Trophoblast cell (in vitro differentiated cells and primary cell): ENCODE measurements at regions not wholly inside any gene's neighbourhood (a gene's known extent, or its start where the extent isn't known, plus 50 kb on each side); places are given as distances from the start of the nearest gene placed in this dataset.

Experiments used
- DNase-seq, 2 donors: peaks; one replicate each; pipeline ENCODE4 v3.0.0-alpha.2; 2016
- H2AFZ ChIP-seq: 2 replicates; pipeline ENCODE4 v1.6.1; 2013; ENCODE audit warnings: low read length, moderate library complexity, mild to moderate bottlenecking; ENCODE audit not compliant: insufficient read depth, poor library complexity
- H2AK5ac ChIP-seq: 2 replicates; pipeline ENCODE4 v1.6.1; 2013; ENCODE audit warnings: mild to moderate bottlenecking, low read length
- H2BK120ac ChIP-seq: 2 replicates; pipeline ENCODE4 v1.6.1; 2013; ENCODE audit warnings: low read length, mild to moderate bottlenecking, moderate library complexity; ENCODE audit not compliant: insufficient read depth, poor library complexity
- H2BK12ac ChIP-seq: 2 replicates; pipeline ENCODE4 v1.6.1; 2013; ENCODE audit warnings: mild to moderate bottlenecking, low read length, moderate library complexity
- H2BK5ac ChIP-seq: 2 replicates; pipeline ENCODE4 v1.6.1; 2013; ENCODE audit warnings: low read length, low read depth, moderate library complexity, mild to moderate bottlenecking; ENCODE audit not compliant: poor library complexity
- H3K14ac ChIP-seq: 2 replicates; pipeline ENCODE4 v1.6.1; 2013; ENCODE audit warnings: mild to moderate bottlenecking, low read length
- H3K18ac ChIP-seq: 2 replicates; pipeline ENCODE4 v1.6.1; 2013; ENCODE audit warnings: mild to moderate bottlenecking, low read length
- H3K23ac ChIP-seq: 2 replicates; pipeline ENCODE4 v1.6.1; 2013; ENCODE audit warnings: low read length
- H3K27ac ChIP-seq: 2 replicates; pipeline ENCODE4 v1.5.1; 2013; ENCODE audit warnings: low read depth, mild to moderate bottlenecking, inconsistent platforms, low read length, moderate library complexity
- H3K27me3 ChIP-seq: 2 replicates; pipeline ENCODE4 v1.6.1; 2013; ENCODE audit warnings: inconsistent platforms, mild to moderate bottlenecking, low read length, moderate library complexity; ENCODE audit not compliant: insufficient read depth
- H3K36me3 ChIP-seq, 2 experiments: 1 replicate in 1 of 2; 2 replicates in 1 of 2; pipeline ENCODE4 v1.6.1; 2013; ENCODE audit warnings: low read length in 2 of 2, mild to moderate bottlenecking in 2 of 2, moderate library complexity in 1 of 2; ENCODE audit not compliant: insufficient read depth in 2 of 2, control insufficient read depth in 1 of 2
- H3K4ac ChIP-seq: 2 replicates; pipeline ENCODE4 v1.6.1; 2013; ENCODE audit warnings: low read depth, mild to moderate bottlenecking, low read length, moderate library complexity
- H3K4me1 ChIP-seq, 2 experiments: 1 replicate in 1 of 2; 2 replicates in 1 of 2; pipeline ENCODE4 v1.6.1; 2013; ENCODE audit warnings: low read length in 2 of 2, mild to moderate bottlenecking in 2 of 2, moderate library complexity in 1 of 2; ENCODE audit not compliant: insufficient read depth in 2 of 2, control insufficient read depth in 1 of 2
- H3K4me2 ChIP-seq: 2 replicates; pipeline ENCODE4 v1.6.1; 2013; ENCODE audit warnings: inconsistent platforms, mild to moderate bottlenecking, low read length, moderate library complexity
- H3K4me3 ChIP-seq: 2 replicates; pipeline ENCODE4 v1.5.1; 2013; ENCODE audit warnings: mild to moderate bottlenecking, low read depth, low read length, inconsistent platforms
- H3K79me1 ChIP-seq: one replicate; pipeline ENCODE4 v1.6.1; 2013; ENCODE audit warnings: low read length
- H3K79me2 ChIP-seq: 2 replicates; pipeline ENCODE4 v1.6.1; 2013; ENCODE audit warnings: low read length, mild to moderate bottlenecking; ENCODE audit not compliant: control insufficient read depth, insufficient read depth, poor library complexity
- H3K9ac ChIP-seq: 2 replicates; pipeline ENCODE4 v1.6.1; 2013; ENCODE audit warnings: mild to moderate bottlenecking, low read length
- H3K9me3 ChIP-seq: 2 replicates; pipeline ENCODE4 v1.6.1; 2013; ENCODE audit warnings: low read depth, mild to moderate bottlenecking, control low read depth, inconsistent platforms, low read length; ENCODE audit not compliant: insufficient read depth
- H4K12ac ChIP-seq: 2 replicates; pipeline ENCODE4 v1.6.1; 2013; ENCODE audit warnings: low read depth, mild to moderate bottlenecking, low read length, moderate library complexity
- H4K8ac ChIP-seq: 2 replicates; pipeline ENCODE4 v1.6.1; 2013; ENCODE audit warnings: low read depth, mild to moderate bottlenecking, low read length, moderate library complexity
- H4K91ac ChIP-seq: one replicate; pipeline ENCODE4 v1.6.1; 2013; ENCODE audit warnings: low read depth, mild to moderate bottlenecking, low read length, moderate library complexity
- WGBS: extraction: QIAGEN DNeasy Blood & Tissue Kit; methylation state at CpG from one replicate; pipeline ENCODE4 v1.1.7; 2013; ENCODE audit warnings: missing lambda C conversion rate; ENCODE audit not compliant: insufficient read length, insufficient coverage; ENCODE audit errors: extremely low coverage; 5-methylcytosine and 5-hydroxymethylcytosine counted together

GRCh38 chr3:176683382-176683781, 513.9 kb downstream of the TBL1XR1 start:
- Histone ChIP-seq H4K12ac (no peak overlapping the region), H3K4me3 (no peak overlapping the region), H3K79me1 (no peaks in the 10 kb centered on the region), H2BK120ac (no peak overlapping the region), H3K27me3 (no peaks in the 10 kb centered on the region), H3K14ac (no peak overlapping the region), H3K9ac (no peak overlapping the region), H3K9me3 (no peaks in the 10 kb centered on the region), H4K8ac (no peak overlapping the region), H3K27ac (no peak overlapping the region), H4K91ac (no peak overlapping the region), H3K4ac (no peak overlapping the region), H2AK5ac (no peak overlapping the region), H3K23ac (no peak overlapping the region), H3K4me2 (no peak overlapping the region), H3K36me3 (no peaks in the 10 kb centered on the region), H2BK12ac (no peak overlapping the region), H2BK5ac (no peak overlapping the region), H3K18ac (no peak overlapping the region), H2AFZ (no peak overlapping the region), H3K4me1 (no peaks in the 10 kb centered on the region), H3K79me2 (no peaks in the 10 kb centered on the region)
- no CpG with 5 or more reads among the region's 2 CpGs for WGBS
- DNase-seq, result no peak

GRCh38 chr3:176663837-176664831, 533.1 kb downstream of the TBL1XR1 start:
- Histone ChIP-seq H3K4me2 (no peak overlapping the region), H3K4me3 (no peak overlapping the region), H3K4me1 (no peaks in the 10 kb centered on the region), H3K18ac (no peak overlapping the region), H2BK12ac (no peak overlapping the region), H2BK120ac (no peak overlapping the region), H3K36me3 (no peaks in the 10 kb centered on the region), H2BK5ac (no peak overlapping the region), H3K4ac (no peak overlapping the region), H3K14ac (no peak overlapping the region), H4K12ac (no peak overlapping the region), H3K23ac (no peak overlapping the region), H3K79me2 (no peaks in the 10 kb centered on the region), H3K27me3 (no peaks in the 10 kb centered on the region), H4K91ac (no peak overlapping the region), H3K27ac (no peak overlapping the region), H2AK5ac (no peak overlapping the region), H3K9me3 (no peaks in the 10 kb centered on the region), H4K8ac (no peak overlapping the region), H2AFZ (no peak overlapping the region), H3K79me1 (no peaks in the 10 kb centered on the region), H3K9ac (no peak overlapping the region)
- peak in 1 of 2 donors; percentile 68 for DNase-seq
- WGBS, result no CpG with 5 or more reads among the region's 8 CpGs

- no peak overlapping the region for H3K27ac ChIP-seq
- no CpG with 5 or more reads among the region's 1 CpG for WGBS
- no peaks in the 10 kb centered on the region for H3K36me3 ChIP-seq
- H3K9me3 ChIP-seq, result no peaks in the 10 kb centered on the region
- DNase-seq, result no peak
- no peak overlapping the region for H2AK5ac ChIP-seq
- H2BK120ac ChIP-seq, result no peak overlapping the region
- H3K9ac ChIP-seq, result no peak overlapping the region
- no peak overlapping the region for H4K8ac ChIP-seq
- no peak overlapping the region for H3K4me2 ChIP-seq
- H3K18ac ChIP-seq, result no peak overlapping the region
- H3K4me1 ChIP-seq, result no peaks in the 10 kb centered on the region
- no peak overlapping the region for H3K4me3 ChIP-seq
- no peaks in the 10 kb centered on the region for H3K79me2 ChIP-seq
- no peak overlapping the region for H2BK5ac ChIP-seq
- H2AFZ ChIP-seq, result no peak overlapping the region
- H3K27me3 ChIP-seq, result no peaks in the 10 kb centered on the region
- no peak overlapping the region for H4K91ac ChIP-seq
- no peak overlapping the region for H3K14ac ChIP-seq
- H4K12ac ChIP-seq, result no peak overlapping the region
- H3K4ac ChIP-seq, result no peak overlapping the region
- no peak overlapping the region for H3K23ac ChIP-seq
- H3K79me1 ChIP-seq, result no peaks in the 10 kb centered on the region
- no peak overlapping the region for H2BK12ac ChIP-seq
Measured at GRCh38 chr3:176663387-176663786, 533.9 kb downstream of the TBL1XR1 start.

GRCh38 chr3:176661432-176661964, 535.8 kb downstream of the TBL1XR1 start:
- no peak overlapping the region for H3K4me2 ChIP-seq

More at GRCh38 chr3:176661432-176661964, 535.8 kb downstream of the TBL1XR1 start:
- Histone ChIP-seq H2BK5ac (no peak overlapping the region), H3K14ac (no peak overlapping the region), H3K36me3 (no peaks in the 10 kb centered on the region), H3K4me3 (no peak overlapping the region), H3K4me1 (no peaks in the 10 kb centered on the region), H3K27ac (no peak overlapping the region), H3K4ac (no peak overlapping the region), H3K27me3 (no peaks in the 10 kb centered on the region), H3K9me3 (no peaks in the 10 kb centered on the region), H3K18ac (no peak overlapping the region), H4K12ac (no peak overlapping the region), H4K8ac (no peak overlapping the region), H4K91ac (no peak overlapping the region), H2AK5ac (no peak overlapping the region), H2AFZ (no peak overlapping the region), H3K23ac (no peak overlapping the region), H3K9ac (no peak overlapping the region), H3K79me2 (no peaks in the 10 kb centered on the region), H2BK12ac (no peak overlapping the region), H3K79me1 (no peaks in the 10 kb centered on the region), H2BK120ac (no peak overlapping the region)
- DNase-seq, result no peak
- WGBS, result no CpG with 5 or more reads among the region's 2 CpGs
